ENCODE measurements at regions not wholly inside any gene's neighbourhood (a gene's known extent, or its start where the extent isn't known, plus 50 kb on each side); places are given as distances from the start of the nearest gene placed in this dataset.

DNA sequence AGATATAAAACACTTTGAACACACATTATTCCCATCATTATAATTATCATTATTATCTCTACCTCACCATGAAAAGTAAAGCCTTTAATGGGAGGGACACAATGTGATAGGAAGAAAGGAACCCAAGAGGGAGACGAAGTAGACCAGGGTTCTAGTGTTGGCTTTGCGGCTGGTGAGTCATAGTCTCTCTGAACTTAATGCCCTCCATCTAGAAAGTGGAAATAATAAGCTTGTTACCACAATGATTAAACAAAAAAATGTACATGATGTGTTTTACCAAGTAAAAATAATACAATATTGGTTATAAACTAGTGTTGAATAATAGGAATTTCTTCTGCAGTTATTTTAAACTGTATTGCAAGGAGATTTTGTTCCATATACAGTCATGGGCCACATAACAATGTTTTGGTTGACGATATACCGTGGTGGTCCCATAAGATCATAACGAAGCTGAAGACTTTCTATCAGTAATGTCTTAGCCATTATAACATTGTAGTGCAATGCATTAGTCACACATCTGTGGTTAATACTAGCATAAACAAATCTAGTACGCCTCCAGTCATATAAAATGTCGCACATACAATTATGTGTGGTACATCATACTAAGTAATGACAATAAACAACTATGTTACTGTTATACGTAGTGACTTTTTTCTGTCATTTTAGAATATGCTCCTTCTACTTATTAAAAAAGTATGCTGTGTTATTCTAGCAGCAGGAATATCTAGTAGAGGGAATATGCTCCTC is 450.6 kb upstream of the SORCS1 start:
- DNase-seq (ENCODE audit: low spot score), result no peak
- TF ChIP-seq, protein P1, sequence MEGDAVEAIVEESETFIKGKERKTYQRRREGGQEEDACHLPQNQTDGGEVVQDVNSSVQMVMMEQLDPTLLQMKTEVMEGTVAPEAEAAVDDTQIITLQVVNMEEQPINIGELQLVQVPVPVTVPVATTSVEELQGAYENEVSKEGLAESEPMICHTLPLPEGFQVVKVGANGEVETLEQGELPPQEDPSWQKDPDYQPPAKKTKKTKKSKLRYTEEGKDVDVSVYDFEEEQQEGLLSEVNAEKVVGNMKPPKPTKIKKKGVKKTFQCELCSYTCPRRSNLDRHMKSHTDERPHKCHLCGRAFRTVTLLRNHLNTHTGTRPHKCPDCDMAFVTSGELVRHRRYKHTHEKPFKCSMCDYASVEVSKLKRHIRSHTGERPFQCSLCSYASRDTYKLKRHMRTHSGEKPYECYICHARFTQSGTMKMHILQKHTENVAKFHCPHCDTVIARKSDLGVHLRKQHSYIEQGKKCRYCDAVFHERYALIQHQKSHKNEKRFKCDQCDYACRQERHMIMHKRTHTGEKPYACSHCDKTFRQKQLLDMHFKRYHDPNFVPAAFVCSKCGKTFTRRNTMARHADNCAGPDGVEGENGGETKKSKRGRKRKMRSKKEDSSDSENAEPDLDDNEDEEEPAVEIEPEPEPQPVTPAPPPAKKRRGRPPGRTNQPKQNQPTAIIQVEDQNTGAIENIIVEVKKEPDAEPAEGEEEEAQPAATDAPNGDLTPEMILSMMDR (IDR thresholded peaks at IDR 0.05; ENCODE audit: extremely low read depth, missing control alignments), result no peak

DNA sequence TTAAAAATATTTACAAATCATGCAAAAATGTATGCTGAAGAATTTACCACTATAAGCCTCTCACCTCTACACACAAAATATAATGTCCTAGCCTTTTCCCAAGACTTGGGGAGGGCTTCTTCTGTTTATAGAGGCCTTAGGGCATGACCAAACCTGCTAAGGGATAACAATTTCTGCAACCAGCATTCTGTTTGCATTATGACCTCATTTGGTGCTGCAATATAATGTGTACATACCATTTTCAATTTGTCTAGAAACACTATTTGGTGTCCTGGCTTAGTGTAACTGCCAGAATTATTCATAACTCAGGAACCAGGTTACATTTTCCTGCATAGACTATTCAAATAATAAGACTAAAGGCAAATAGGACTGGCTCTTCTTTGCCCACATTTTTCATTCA is 446.6 kb upstream of the SORCS1 start:
- DNase-seq (ENCODE audit: low spot score), result no peak
- TF ChIP-seq, protein P1 (IDR thresholded peaks at IDR 0.05; ENCODE audit: extremely low read depth, missing control alignments), result no peak

DNA sequence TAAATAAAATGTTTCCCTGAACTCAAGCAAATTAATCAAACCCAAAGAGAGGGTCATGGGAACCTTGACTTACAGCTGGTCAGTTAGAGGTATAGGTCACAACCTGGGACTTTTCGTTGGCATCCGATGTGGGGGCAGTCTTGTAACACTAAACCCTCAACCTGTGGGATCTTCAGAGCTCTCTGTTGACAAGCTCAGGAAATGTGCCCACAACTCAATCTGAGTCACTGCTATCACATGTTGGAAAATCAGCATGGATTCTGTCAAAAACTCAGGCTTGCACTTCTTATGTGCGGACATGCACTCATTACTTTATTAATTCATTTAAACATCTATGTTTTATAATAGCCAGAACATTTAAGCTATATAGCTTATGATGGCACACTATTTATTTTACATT is 424.6 kb upstream of the SORCS1 start:
- DNase-seq (ENCODE audit: low spot score), result no peak
- TF ChIP-seq, protein P1 (IDR thresholded peaks at IDR 0.05; ENCODE audit: extremely low read depth, missing control alignments), result no peak

DNA sequence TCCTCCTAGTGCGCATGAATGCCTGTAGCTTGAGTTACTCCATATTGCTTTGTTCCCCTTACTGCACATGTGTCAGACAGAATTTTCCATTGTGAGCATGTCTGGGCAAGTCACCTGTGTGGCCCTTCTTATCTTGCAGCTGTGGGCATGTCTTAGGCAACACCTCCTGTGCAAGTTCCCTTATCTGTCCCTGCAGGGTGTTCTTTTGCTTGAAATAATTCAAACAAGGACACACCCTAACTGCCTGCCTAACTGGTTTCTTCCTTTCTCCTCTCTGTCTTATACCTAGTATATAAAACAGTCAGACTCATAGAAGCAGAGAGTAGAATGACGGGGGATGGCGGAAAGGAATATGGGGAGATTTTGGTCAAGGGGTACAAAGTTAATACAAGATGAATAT is 421.1 kb upstream of the SORCS1 start:
- DNase-seq (ENCODE audit: low spot score), result no peak
- TF ChIP-seq, protein P1 (IDR thresholded peaks at IDR 0.05; ENCODE audit: extremely low read depth, missing control alignments), result no peak

DNA sequence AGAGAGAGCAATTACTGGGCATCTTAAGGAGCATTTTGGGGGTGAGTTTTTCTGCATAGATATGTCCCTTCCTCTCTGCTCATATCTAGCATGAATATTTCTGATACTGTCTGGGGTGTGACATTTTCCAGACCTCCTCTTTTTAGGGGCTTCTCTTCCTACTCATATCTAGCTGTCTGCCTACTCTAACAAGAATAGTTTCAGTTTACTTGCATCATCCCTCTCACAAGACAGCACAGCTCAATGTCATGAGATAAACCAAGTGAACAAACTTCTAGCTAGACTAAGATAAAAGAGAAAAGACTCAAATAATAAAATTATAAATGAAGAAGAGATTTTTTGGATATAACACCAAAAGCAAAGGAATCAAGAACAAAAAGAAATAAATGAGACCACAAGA is 419.5 kb upstream of the SORCS1 start:
- TF ChIP-seq, protein P1 (IDR thresholded peaks at IDR 0.05; ENCODE audit: extremely low read depth, missing control alignments), result no peak
- DNase-seq (ENCODE audit: low spot score), result no peak

DNA sequence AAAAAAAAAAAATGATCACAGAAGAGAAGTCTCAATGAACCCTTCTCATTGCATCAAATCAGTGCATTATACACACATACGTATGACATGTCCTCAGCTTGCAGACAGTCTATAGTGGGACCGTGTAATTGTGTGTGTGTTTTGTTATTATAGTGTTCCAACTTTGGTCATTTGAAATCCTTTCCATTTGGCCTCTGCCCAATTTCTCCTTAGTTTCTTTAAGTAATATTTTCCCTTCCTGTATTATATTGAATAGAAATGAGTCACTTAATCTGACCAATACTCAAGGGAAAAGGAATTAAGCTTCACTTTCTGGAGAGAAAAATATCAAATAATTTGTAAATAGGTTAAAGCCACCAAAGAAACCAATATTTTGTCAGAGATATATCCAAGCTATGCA is 415.5 kb upstream of the SORCS1 start:
- TF ChIP-seq, protein P1 (IDR thresholded peaks at IDR 0.05; ENCODE audit: extremely low read depth, missing control alignments), result no peak

DNA sequence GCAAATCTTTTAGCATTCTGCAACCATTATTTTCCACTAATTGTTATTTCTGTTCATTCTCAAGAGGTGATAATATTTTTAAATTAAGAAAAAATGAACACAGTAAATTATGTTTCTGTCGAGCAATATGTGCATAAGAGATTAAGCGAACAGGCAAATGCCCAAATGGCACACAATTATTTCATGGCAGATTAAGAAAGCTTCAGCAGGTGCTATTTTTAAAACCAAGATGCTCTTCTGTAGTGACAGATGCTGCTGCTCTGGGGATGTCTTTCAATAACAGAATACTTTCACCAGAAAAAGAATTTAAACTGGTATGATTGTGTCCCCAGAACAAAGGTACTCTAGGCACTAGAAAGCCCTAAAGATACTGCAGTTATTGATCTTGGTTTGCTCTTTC is 412.7 kb upstream of the SORCS1 start:
- TF ChIP-seq, protein P1 (IDR thresholded peaks at IDR 0.05; ENCODE audit: extremely low read depth, missing control alignments), result no peak
- DNase-seq (ENCODE audit: low spot score), result no peak

More for the DNA sequence above, 415.5 kb upstream of the SORCS1 start:
- no peak for DNase-seq (ENCODE audit: low spot score)

All from GM20000 (cell line).